Stimulated activated effector memory CD8-positive, alpha-beta T cell treated with anti-CD3 and anti-CD28 coated beads, Interleukin-12 subunit alpha, Interleukin-12 subunit beta, amount 100 ng/mL, for 72 hours (primary cell): ENCODE measurements at regions not wholly inside any gene's neighbourhood (a gene's known extent, or its start where the extent isn't known, plus 50 kb on each side); places are given as distances from the start of the nearest gene placed in this dataset.

ENCODE experiments used
- ATAC-seq: fragments of 150-1000 bp; cut with Tn5 transposase; 2 replicates; pipeline ENCODE4 v1.10.0; 2021
- DNase-seq, 2 donors: peaks; one replicate each; pipeline ENCODE4 v3.0.0; 2021 to 2022; ENCODE audit warnings: low spot score in 2 of 2
- H3K27ac Mint-ChIP-seq: one replicate; pipeline ENCODE4 v1.8.0; 2022; ENCODE audit warnings: mild to moderate bottlenecking, mixed read lengths
- H3K36me3 Mint-ChIP-seq: one replicate; pipeline ENCODE4 v1.8.0; 2022; ENCODE audit warnings: mild to moderate bottlenecking, mixed read lengths
- H3K4me1 Mint-ChIP-seq: one replicate; pipeline ENCODE4 v1.8.0; 2022; ENCODE audit warnings: mixed read lengths
- H3K4me3 Mint-ChIP-seq: one replicate; pipeline ENCODE4 v1.8.0; 2022; ENCODE audit warnings: mild to moderate bottlenecking, mixed read lengths
- H3K9me3 Mint-ChIP-seq: one replicate; pipeline ENCODE4 v1.8.0; 2022; ENCODE audit warnings: mixed read lengths

- Mint-ChIP-seq H3K4me3 (no peak overlapping the region), H3K27ac (no peak overlapping the region), H3K4me1 (no peaks in the 10 kb centered on the region), H3K9me3 (peaks cover 2% of the 10 kb centered on the region), H3K36me3 (no peaks in the 10 kb centered on the region)
- no peak for ATAC-seq
- DNase-seq: no peak
These were observed 296.6 kb downstream of the IKZF2 start for GRCh38 chr2:212854771-212855170.

- DNase-seq: no peak
- Mint-ChIP-seq H3K27ac (no peak overlapping the region), H3K4me3 (no peak overlapping the region), H3K36me3 (no peaks in the 10 kb centered on the region), H3K9me3 (peaks cover 4% of the 10 kb centered on the region), H3K4me1 (no peaks in the 10 kb centered on the region)
- ATAC-seq: no peak
These were observed 297.3 kb downstream of the IKZF2 start for GRCh38 chr2:212854116-212854515.

GRCh38 chr2:212845941-212846340 is 305.5 kb downstream of the IKZF2 start:
- no peak for DNase-seq
- ATAC-seq: no peak
- H3K27ac Mint-ChIP-seq: no peak overlapping the region

GRCh38 chr2:212843409-212844199 is 305.0 kb upstream of the ERBB4 start:
- H3K4me3 Mint-ChIP-seq: no peak overlapping the region
- H3K9me3 Mint-ChIP-seq: peaks cover 6% of the 10 kb centered on the region
- H3K4me1 Mint-ChIP-seq: no peaks in the 10 kb centered on the region
- no peaks in the 10 kb centered on the region for H3K36me3 Mint-ChIP-seq
- no peak overlapping the region for H3K27ac Mint-ChIP-seq
- DNase-seq (no peak), ATAC-seq (peak; percentile 72)

More at GRCh38 chr2:212845941-212846340, 305.5 kb downstream of the IKZF2 start:
- H3K4me1 Mint-ChIP-seq: no peaks in the 10 kb centered on the region
- peaks cover 8% of the 10 kb centered on the region for H3K9me3 Mint-ChIP-seq
- no peaks in the 10 kb centered on the region for H3K36me3 Mint-ChIP-seq
- H3K4me3 Mint-ChIP-seq: no peak overlapping the region

- H3K27ac Mint-ChIP-seq: no peak overlapping the region
- H3K9me3 Mint-ChIP-seq: peaks cover 6% of the 10 kb centered on the region
- H3K4me3 Mint-ChIP-seq: no peak overlapping the region
- no peak for ATAC-seq
- no peak for DNase-seq
- no peaks in the 10 kb centered on the region for H3K4me1 Mint-ChIP-seq
- no peaks in the 10 kb centered on the region for H3K36me3 Mint-ChIP-seq
These were observed 304.1 kb upstream of the ERBB4 start for GRCh38 chr2:212842544-212843185.

GRCh38 chr2:212841460-212841859 is 302.9 kb upstream of the ERBB4 start:
- Mint-ChIP-seq H3K4me3 (no peak overlapping the region), H3K4me1 (no peaks in the 10 kb centered on the region), H3K9me3 (peaks cover 6% of the 10 kb centered on the region), H3K27ac (no peak overlapping the region), H3K36me3 (no peaks in the 10 kb centered on the region)
- ATAC-seq: no peak
- DNase-seq: no peak

GRCh38 chr2:212832211-212833195 is 293.9 kb upstream of the ERBB4 start:
- H3K4me3 Mint-ChIP-seq: no peak overlapping the region
- H3K36me3 Mint-ChIP-seq: no peaks in the 10 kb centered on the region
- no peak for DNase-seq
- ATAC-seq: no peak
- H3K27ac Mint-ChIP-seq: no peak overlapping the region
- H3K4me1 Mint-ChIP-seq: no peaks in the 10 kb centered on the region
- peaks cover 3% of the 10 kb centered on the region for H3K9me3 Mint-ChIP-seq

GRCh38 chr2:212831671-212832199 is 293.1 kb upstream of the ERBB4 start:
- Mint-ChIP-seq H3K9me3 (peaks cover 3% of the 10 kb centered on the region), H3K36me3 (no peaks in the 10 kb centered on the region), H3K4me3 (no peak overlapping the region), H3K4me1 (no peaks in the 10 kb centered on the region), H3K27ac (no peak overlapping the region)
- no peak for ATAC-seq
- DNase-seq: no peak

GRCh38 chr2:212816267-212816666 is 277.7 kb upstream of the ERBB4 start:
- Mint-ChIP-seq H3K9me3 (no peaks in the 10 kb centered on the region), H3K27ac (no peak overlapping the region), H3K36me3 (peaks cover 7% of the 10 kb centered on the region), H3K4me1 (peaks cover 17% of the 10 kb centered on the region), H3K4me3 (no peak overlapping the region)
- DNase-seq (no peak), ATAC-seq (no peak)

- peaks cover 20% of the 10 kb centered on the region for H3K4me1 Mint-ChIP-seq
- peak overlapping the region; percentile 35 for H3K27ac Mint-ChIP-seq
- peak overlapping the region; percentile 19 for H3K4me3 Mint-ChIP-seq
- no peak for DNase-seq
- peak; percentile 86 for ATAC-seq
- H3K9me3 Mint-ChIP-seq: no peaks in the 10 kb centered on the region
- peaks cover 7% of the 10 kb centered on the region for H3K36me3 Mint-ChIP-seq
These were observed 276.9 kb upstream of the ERBB4 start for GRCh38 chr2:212815453-212815852.

- H3K9me3 Mint-ChIP-seq: no peaks in the 10 kb centered on the region
These were observed 276.3 kb upstream of the ERBB4 start for GRCh38 chr2:212814941-212815340.

GRCh38 chr2:212811921-212812320 is 273.3 kb upstream of the ERBB4 start:
- H3K9me3 Mint-ChIP-seq: no peaks in the 10 kb centered on the region
- H3K4me3 Mint-ChIP-seq: no peak overlapping the region
- H3K36me3 Mint-ChIP-seq: peaks cover 7% of the 10 kb centered on the region
- no peak overlapping the region for H3K27ac Mint-ChIP-seq
- DNase-seq: no peak
- no peak for ATAC-seq
- H3K4me1 Mint-ChIP-seq: peaks cover 28% of the 10 kb centered on the region

More at GRCh38 chr2:212814941-212815340, 276.3 kb upstream of the ERBB4 start:
- DNase-seq (no peak), ATAC-seq (no peak)
- Mint-ChIP-seq H3K27ac (peak overlapping the region; percentile 35), H3K4me3 (peak overlapping the region; percentile 19), H3K4me1 (peaks cover 20% of the 10 kb centered on the region), H3K36me3 (peaks cover 7% of the 10 kb centered on the region)

GRCh38 chr2:212811036-212811805 is 272.6 kb upstream of the ERBB4 start:
- DNase-seq: no peak
- Mint-ChIP-seq H3K4me3 (peak overlapping the region; percentile 7), H3K9me3 (no peaks in the 10 kb centered on the region), H3K36me3 (peaks cover 7% of the 10 kb centered on the region), H3K27ac (peak overlapping the region; percentile 43), H3K4me1 (peaks cover 22% of the 10 kb centered on the region)
- ATAC-seq: peak; percentile 90

- Mint-ChIP-seq H3K4me1 (peaks cover 6% of the 10 kb centered on the region), H3K4me3 (no peak overlapping the region), H3K36me3 (peaks cover 6% of the 10 kb centered on the region), H3K9me3 (no peaks in the 10 kb centered on the region), H3K27ac (no peak overlapping the region)
- ATAC-seq (peak; percentile 92), DNase-seq (no peak)
These were observed 259.0 kb upstream of the ERBB4 start for GRCh38 chr2:212797484-212798205.
